Stimulated activated naive CD8-positive, alpha-beta T cell treated with anti-CD3 and anti-CD28 coated beads, Interleukin-15, amount 100 ng/mL, for 72 hours (primary cell): ENCODE measurements at regions not wholly inside any gene's neighbourhood (a gene's known extent, or its start where the extent isn't known, plus 50 kb on each side); places are given as distances from the start of the nearest gene placed in this dataset.
"Not testable (repeated sequence)": the region's sequence is repeated elsewhere in the genome, so short reads cannot be mapped to it uniquely, and the experiment has no call there.

Experiments
- ATAC-seq: fragments of 150-1000 bp; cut with Tn5 transposase; 2 replicates; pipeline ENCODE4 v1.10.0; 2021; ENCODE audit warnings: mild to moderate bottlenecking, moderate library complexity
- DNase-seq, 2 donors: peaks; one replicate each; pipeline ENCODE4 v3.0.0; 2021 to 2022
- H3K27ac Mint-ChIP-seq, 2 donors: one replicate each; pipeline ENCODE4 v1.8.0; 2022; ENCODE audit warnings: mild to moderate bottlenecking in 2 of 2, mixed read lengths in 2 of 2, moderate library complexity in 2 of 2
- H3K27me3 Mint-ChIP-seq: one replicate; pipeline ENCODE4 v1.8.0; 2022; ENCODE audit warnings: mixed read lengths
- H3K4me1 Mint-ChIP-seq: one replicate; pipeline ENCODE4 v1.8.0; 2022; ENCODE audit warnings: mild to moderate bottlenecking, mixed read lengths
- H3K4me3 Mint-ChIP-seq, 2 donors: one replicate each; pipeline ENCODE4 v1.8.0; 2022; ENCODE audit warnings: mild to moderate bottlenecking in 2 of 2, mixed read lengths in 2 of 2, moderate library complexity in 1 of 2
- H3K9me3 Mint-ChIP-seq, 2 donors: one replicate each; pipeline ENCODE4 v1.8.0; 2022; ENCODE audit warnings: mixed read lengths in 2 of 2

GRCh38 chr12:89075880-89076540, 276.3 kb downstream of the DUSP6 start:
- ATAC-seq: no peak
- Mint-ChIP-seq H3K4me3 (no peak overlapping the region), H3K4me1 (peaks cover 16% of the 10 kb centered on the region), H3K27ac (no peak overlapping the region), H3K9me3 (no peaks in the 10 kb centered on the region), H3K27me3 (peaks cover 3% of the 10 kb centered on the region)
- no peak for DNase-seq

GRCh38 chr12:89073659-89074058, 278.6 kb downstream of the DUSP6 start:
- no peak for DNase-seq
- Mint-ChIP-seq H3K27ac (peak overlapping the region in 1 of 2 donors; percentile 6), H3K4me3 (no peak overlapping the region), H3K9me3 (no peaks in the 10 kb centered on the region), H3K4me1 (peaks cover 17% of the 10 kb centered on the region), H3K27me3 (no peaks in the 10 kb centered on the region)
- no peak for ATAC-seq

GRCh38 chr12:89073027-89073398, 279.3 kb downstream of the DUSP6 start:
- no peak overlapping the region for H3K4me3 Mint-ChIP-seq
- H3K4me1 Mint-ChIP-seq: peaks cover 17% of the 10 kb centered on the region
- ATAC-seq (peak; percentile 63), DNase-seq (no peak)
- H3K9me3 Mint-ChIP-seq: no peaks in the 10 kb centered on the region
- peak overlapping the region in 1 of 2 donors; percentile 72 for H3K27ac Mint-ChIP-seq
- H3K27me3 Mint-ChIP-seq: no peaks in the 10 kb centered on the region

GRCh38 chr12:89072294-89073026, 279.8 kb downstream of the DUSP6 start:
- ATAC-seq (peak; percentile 90), DNase-seq (no peak)
- peaks cover 17% of the 10 kb centered on the region for H3K4me1 Mint-ChIP-seq
- H3K27me3 Mint-ChIP-seq: no peaks in the 10 kb centered on the region
- H3K27ac Mint-ChIP-seq: peak overlapping the region in 1 of 2 donors; percentile 72
- no peaks in the 10 kb centered on the region for H3K9me3 Mint-ChIP-seq
- peak overlapping the region in 1 of 2 donors; percentile 4 for H3K4me3 Mint-ChIP-seq

- Mint-ChIP-seq H3K4me3 (no peak overlapping the region), H3K9me3 (no peaks in the 10 kb centered on the region), H3K4me1 (peaks cover 17% of the 10 kb centered on the region), H3K27me3 (no peaks in the 10 kb centered on the region), H3K27ac (no peak overlapping the region)
- peak; percentile 52 for ATAC-seq
- DNase-seq: no peak
Observed at GRCh38 chr12:89070603-89071002, 281.7 kb downstream of the DUSP6 start.

- no peak overlapping the region for H3K27ac Mint-ChIP-seq
- ATAC-seq (no peak), DNase-seq (no peak)
- no peaks in the 10 kb centered on the region for H3K27me3 Mint-ChIP-seq
- H3K4me1 Mint-ChIP-seq: peaks cover 22% of the 10 kb centered on the region
- H3K4me3 Mint-ChIP-seq: no peak overlapping the region
- no peaks in the 10 kb centered on the region for H3K9me3 Mint-ChIP-seq
Observed at GRCh38 chr12:89069431-89069830, 282.9 kb downstream of the DUSP6 start.

GRCh38 chr12:89067421-89068187, 284.7 kb downstream of the DUSP6 start:
- Mint-ChIP-seq H3K27ac (no peak overlapping the region), H3K9me3 (no peaks in the 10 kb centered on the region), H3K4me1 (peaks cover 20% of the 10 kb centered on the region), H3K4me3 (no peak overlapping the region), H3K27me3 (no peaks in the 10 kb centered on the region)
- DNase-seq (no peak), ATAC-seq (no peak)

- peaks cover 7% of the 10 kb centered on the region for H3K4me1 Mint-ChIP-seq
- peak; percentile 99 for ATAC-seq
- H3K9me3 Mint-ChIP-seq: no peaks in the 10 kb centered on the region
- no peak overlapping the region for H3K4me3 Mint-ChIP-seq
- H3K27me3 Mint-ChIP-seq: no peaks in the 10 kb centered on the region
- peak in 1 of 2 donors; percentile 28 for DNase-seq
- no peak overlapping the region for H3K27ac Mint-ChIP-seq
Observed at GRCh38 chr12:89064780-89065179, 287.5 kb downstream of the DUSP6 start.

GRCh38 chr12:89064151-89064550, 288.1 kb downstream of the DUSP6 start:
- DNase-seq: no peak
- H3K4me3 Mint-ChIP-seq: no peak overlapping the region
- H3K9me3 Mint-ChIP-seq: no peaks in the 10 kb centered on the region
- no peak for ATAC-seq
- H3K27ac Mint-ChIP-seq: no peak overlapping the region
- peaks cover 7% of the 10 kb centered on the region for H3K4me1 Mint-ChIP-seq
- H3K27me3 Mint-ChIP-seq: no peaks in the 10 kb centered on the region

- Mint-ChIP-seq H3K27ac (no peak overlapping the region), H3K4me1 (peaks cover 7% of the 10 kb centered on the region), H3K27me3 (no peaks in the 10 kb centered on the region), H3K4me3 (no peak overlapping the region), H3K9me3 (no peaks in the 10 kb centered on the region)
- ATAC-seq (no peak), DNase-seq (no peak)
Observed at GRCh38 chr12:89062996-89063395, 289.3 kb downstream of the DUSP6 start.

GRCh38 chr12:89059721-89060541, 292.4 kb downstream of the DUSP6 start:
- Mint-ChIP-seq H3K27ac (no peak overlapping the region), H3K27me3 (no peaks in the 10 kb centered on the region), H3K4me1 (peaks cover 6% of the 10 kb centered on the region), H3K4me3 (no peak overlapping the region), H3K9me3 (no peaks in the 10 kb centered on the region)
- no peak for ATAC-seq
- no peak for DNase-seq

- H3K27ac Mint-ChIP-seq: no peak overlapping the region
- ATAC-seq (no peak), DNase-seq (no peak)
- H3K9me3 Mint-ChIP-seq: peaks cover 0 to under 1% of the 10 kb centered on the region in 2 donors
- H3K4me3 Mint-ChIP-seq: no peak overlapping the region
- no peaks in the 10 kb centered on the region for H3K27me3 Mint-ChIP-seq
- no peaks in the 10 kb centered on the region for H3K4me1 Mint-ChIP-seq
Observed at GRCh38 chr12:89059056-89059455, 293.2 kb downstream of the DUSP6 start.

GRCh38 chr12:89058402-89058801, 293.9 kb downstream of the DUSP6 start:
- no peaks in the 10 kb centered on the region for H3K27me3 Mint-ChIP-seq
- ATAC-seq: no peak
- no peaks in the 10 kb centered on the region for H3K4me1 Mint-ChIP-seq
- no peak for DNase-seq
- no peak overlapping the region for H3K4me3 Mint-ChIP-seq
- H3K9me3 Mint-ChIP-seq: peaks cover 6 to 7% of the 10 kb centered on the region in 2 donors
- H3K27ac Mint-ChIP-seq: no peak overlapping the region

- H3K9me3 Mint-ChIP-seq: peaks cover 15 to 19% of the 10 kb centered on the region in 2 donors
- not testable (repeated sequence) for DNase-seq, H3K4me1 Mint-ChIP-seq, ATAC-seq, H3K27me3 Mint-ChIP-seq, H3K4me3 Mint-ChIP-seq
- peak overlapping the region in 1 of 2 donors; percentile 74 for H3K27ac Mint-ChIP-seq
Observed at GRCh38 chr12:89053817-89054216, 298.5 kb downstream of the DUSP6 start.

- DNase-seq (peak in 1 of 2 donors; percentile 20), ATAC-seq (no peak)
- H3K9me3 Mint-ChIP-seq: peaks cover 15 to 19% of the 10 kb centered on the region in 2 donors
- no peaks in the 10 kb centered on the region for H3K27me3 Mint-ChIP-seq
- H3K4me3 Mint-ChIP-seq: no peak overlapping the region
- peaks cover 6% of the 10 kb centered on the region for H3K4me1 Mint-ChIP-seq
- no peak overlapping the region for H3K27ac Mint-ChIP-seq
Observed at GRCh38 chr12:89051065-89051677, 301.1 kb downstream of the DUSP6 start.
